IPS DF 4.7 (cell line): ENCODE measurements at regions not wholly inside any gene's neighbourhood (a gene's known extent, or its start where the extent isn't known, plus 50 kb on each side); places are given as distances from the start of the nearest gene placed in this dataset.

Source experiments
- DNase-seq: peaks from one replicate; pipeline ENCODE4 v3.0.0-alpha.2; 2013; ENCODE audit warnings: low spot score; ENCODE audit errors: extremely low read depth

DNA sequence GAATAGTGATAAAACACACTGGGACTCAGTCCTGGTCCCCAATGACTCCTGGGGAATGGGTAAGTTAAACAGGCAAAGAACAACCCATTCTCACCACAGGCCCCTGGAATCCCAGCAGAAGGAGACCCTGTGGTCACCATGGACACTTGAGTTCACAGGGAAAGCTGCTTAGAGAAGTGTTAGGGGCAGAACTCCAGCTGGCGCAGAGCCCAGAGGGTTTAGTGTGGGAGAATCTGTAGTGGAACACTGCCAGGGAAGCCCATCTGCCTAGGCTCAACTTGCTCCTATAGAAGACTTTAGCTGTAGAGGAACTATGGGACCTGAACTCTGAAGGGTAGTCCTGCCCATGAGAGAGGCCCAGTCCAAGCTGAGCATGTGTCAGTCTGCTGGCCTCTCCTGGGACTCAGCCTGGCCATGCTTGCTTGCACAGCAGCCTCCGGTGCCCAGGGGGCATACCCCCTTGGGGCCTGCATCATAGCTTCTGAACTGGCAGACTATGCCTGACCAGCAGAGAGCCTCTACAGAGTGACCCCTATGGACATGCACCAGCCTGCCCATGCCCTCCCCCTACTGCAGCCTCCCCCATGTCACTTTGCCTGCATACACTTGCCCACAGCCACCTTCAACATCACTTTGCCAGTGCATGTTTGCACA lies 343.5 kb downstream of the IDS start:
- no peak for DNase-seq

DNA sequence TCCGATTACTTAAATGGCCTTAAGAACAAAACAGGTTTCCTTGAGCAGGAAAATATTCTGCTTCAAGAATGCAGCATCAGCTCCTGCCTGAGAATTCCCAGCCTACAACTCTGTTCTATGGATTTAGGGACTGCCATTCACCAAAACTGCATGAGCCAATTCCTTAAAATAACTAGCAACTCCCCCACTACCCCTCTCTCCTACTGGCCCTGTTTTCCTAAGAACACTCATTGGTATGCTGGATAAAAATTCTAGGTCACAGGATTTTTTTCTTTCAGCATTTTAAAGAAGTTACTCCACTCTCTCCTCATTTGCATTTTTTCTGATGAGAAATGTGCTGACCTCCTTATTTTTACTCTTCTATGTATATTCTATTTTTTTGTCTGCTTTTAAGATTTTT lies 347.1 kb downstream of the IDS start:
- no peak for DNase-seq

DNA sequence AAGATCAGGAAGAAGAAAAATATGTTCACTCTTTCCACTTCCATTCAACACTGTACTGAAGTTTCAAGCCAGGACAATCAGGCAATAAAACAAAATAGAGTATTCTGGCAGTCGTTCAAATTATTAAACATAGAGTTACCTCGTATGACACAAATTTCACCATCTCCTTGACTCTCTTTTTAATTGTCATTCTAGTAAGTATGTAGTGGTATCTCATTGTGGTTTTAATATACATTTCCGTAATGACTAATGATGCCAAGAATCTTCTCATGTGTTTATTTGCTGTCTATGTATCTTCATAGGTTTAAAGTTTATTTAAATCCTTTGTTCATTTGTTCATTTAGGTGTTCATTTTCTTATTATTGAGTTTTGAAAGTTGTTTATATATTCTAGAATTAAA lies 352.2 kb downstream of the IDS start:
- DNase-seq, result no peak

DNA sequence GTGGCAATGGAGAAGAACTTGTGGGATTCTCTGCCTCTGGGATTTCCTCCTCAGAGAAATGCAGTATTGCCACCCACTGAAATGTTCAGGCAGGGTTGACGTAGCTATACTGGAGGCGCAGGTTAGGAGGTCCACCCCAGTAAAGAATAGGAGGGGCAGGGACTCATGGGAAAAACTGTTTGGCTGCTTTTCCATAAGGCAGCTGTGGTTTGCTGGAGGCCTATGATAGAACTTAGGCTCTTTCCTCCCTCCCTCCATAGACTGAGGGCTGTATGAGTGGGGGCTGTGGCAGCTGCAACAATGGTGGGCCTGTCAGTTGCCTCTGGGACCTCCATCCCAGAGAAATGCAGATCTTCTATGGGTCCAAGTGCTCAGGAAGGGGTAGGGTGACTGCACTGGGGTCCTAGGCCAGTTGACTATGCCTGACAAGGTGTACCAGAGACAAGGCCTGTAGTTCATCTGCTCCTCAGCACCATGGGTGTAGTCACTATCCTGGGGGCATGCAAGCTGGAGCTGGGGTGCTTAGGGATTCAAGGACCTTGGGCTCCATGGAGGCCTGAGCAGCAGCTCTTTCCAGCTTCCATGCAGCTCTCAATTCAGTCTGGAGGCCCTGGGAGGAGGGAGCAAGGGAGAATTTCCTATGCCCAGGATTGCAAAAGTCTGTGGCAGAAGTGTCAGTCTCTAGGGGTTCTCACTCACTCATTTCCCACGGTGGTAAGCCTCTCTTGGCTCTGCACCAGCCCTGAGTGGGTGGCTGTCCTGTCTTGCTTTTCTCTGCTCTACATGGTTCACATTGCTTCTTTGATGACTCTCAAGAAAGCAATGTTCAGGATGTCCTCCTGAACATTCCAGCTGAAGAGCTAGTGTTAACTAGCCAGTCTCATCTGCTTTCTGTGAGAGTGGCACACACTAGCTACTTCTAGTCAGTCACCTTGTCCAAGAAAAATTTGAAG lies 353.0 kb downstream of the IDS start:
- DNase-seq, result no peak

DNA sequence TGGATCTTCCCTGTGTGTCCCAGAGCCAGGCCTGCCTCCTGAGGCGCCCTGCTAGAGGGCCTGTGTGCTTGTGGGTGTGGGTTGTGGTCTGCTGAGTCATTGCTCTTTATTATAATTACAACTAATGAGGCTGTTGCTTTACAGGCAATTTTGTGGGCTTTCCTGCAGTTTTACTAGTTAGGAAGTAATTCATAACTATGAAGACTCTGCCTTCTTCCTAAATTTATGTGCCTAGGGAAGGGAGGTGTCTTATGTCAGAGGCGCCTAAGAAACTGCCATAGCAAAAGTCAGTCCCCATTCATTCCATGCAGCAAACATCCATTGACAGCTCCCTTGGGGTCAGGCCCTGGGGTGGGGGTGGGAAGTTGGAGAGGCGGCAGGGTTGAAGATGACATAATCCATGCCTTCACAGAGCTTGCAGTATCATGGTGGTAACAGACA lies 359.2 kb downstream of the IDS start:
- DNase-seq, result no peak

DNA sequence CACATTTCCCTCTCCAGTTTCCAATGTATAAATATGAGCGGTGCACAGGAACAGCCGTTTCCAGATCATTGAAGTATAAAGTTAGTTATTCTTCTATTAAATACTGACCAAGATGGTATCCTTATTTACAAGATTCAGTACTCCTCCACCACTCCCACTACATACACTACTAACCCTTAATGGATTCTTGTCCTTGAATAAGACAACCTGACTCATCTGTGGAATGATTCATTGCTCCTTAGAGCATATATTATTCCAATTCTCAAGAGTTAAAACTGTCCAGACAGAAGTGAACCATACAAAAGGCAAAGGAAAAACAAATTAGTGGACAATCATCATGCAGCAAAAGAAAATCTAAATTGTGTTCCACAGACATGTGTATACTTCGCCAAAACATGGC lies 373.3 kb downstream of the IDS start:
- DNase-seq, result no peak

DNA sequence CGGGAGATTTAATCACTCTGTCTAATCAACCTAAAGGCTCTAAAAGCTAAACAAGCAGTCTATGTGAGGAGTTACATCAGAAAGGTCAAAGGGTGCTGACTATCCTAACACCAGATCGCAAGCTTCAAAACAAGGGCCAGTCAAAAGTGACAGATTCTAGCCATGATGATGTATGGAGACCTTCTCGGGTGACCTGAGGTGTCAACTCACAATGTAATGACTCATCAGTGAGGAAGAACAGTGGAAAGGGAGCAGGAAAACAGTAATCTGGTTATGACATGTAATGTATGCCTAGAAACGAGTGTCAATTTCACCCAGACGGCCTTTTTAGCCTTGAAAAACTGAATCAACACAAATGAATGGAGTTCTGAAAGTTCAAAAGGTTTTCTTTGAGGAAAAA lies 375.3 kb downstream of the IDS start:
- no peak for DNase-seq

DNA sequence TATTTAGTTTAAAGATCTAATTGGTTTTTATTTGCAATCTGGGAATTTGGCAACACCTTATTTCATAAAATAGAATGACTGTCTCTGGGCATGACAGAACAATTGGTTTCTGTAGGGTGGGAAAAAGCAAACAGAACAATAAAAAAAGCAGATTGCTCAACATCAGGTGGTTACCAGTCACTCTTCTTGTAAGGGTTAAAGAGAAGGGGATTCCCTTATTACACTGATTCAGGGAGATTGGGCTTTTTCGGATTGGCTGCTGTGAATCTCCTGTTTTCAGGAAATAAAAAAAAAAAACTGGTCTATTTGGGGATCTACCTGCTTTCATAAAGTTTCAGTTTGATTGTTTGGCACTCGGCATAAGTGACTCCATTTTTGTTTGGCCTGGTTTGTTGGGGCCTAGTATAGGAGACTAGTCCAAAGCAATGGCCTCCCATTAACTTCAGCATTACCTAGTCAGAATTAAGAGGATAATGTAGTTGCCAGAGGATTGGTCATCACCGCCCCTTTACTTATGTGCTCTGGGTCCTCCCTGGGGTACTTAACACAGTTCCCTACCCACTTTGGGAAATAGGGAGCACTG lies 380.5 kb downstream of the IDS start:
- DNase-seq, result no peak

DNA sequence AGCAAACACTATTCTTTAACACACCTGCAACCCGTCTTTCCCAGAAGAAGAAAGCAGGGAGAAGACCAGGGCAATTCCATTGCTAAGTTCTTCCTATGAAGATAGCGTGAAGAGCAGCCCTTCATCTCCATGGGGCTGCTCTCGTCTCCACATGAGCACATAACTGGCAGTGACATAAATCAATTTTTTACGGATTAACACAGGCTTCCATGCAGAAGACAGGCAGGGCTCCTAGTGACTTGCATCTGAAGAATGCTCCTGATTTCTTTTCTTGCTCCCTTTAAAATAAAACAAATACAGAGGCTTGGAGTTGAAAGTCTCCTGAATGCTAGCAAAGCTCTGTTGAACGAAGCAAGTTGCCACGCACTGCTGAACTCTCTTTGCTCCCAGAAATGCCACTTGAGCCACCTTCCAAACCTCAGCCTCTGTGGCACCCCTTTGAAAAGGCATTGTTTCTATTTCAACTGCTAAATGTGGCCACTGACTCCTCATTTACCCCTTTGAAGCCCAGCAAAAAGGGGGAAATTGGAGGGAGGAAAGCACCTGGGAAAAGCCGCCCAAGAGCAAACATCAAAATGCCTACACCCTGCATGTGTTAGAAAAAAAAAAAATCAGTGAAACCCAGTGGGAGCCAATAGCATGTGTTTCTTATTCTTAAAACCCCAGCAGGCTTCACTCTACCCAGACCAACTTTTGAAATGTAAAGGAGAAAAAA lies 383.7 kb downstream of the IDS start:
- DNase-seq, result no peak

DNA sequence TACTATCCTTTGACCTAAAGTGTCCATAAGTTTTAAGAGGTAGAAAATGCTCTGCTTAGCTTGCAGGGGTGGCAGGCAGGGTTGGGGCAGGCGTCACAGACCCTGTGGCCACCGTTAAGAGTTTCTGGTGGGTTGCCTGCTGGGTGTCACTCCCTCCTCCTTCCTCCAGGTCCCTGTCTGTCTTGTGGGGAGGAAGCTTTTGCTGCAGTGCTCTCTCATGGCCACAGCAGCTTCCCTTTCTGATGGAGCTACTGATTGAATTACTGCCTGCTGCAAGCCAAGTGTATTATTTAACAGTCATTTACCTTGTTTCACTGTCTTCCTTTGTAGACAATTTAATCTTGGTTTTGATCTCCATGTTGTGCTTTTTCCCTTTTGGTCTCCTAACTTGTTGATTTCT lies 384.6 kb downstream of the IDS start:
- no peak for DNase-seq

DNA sequence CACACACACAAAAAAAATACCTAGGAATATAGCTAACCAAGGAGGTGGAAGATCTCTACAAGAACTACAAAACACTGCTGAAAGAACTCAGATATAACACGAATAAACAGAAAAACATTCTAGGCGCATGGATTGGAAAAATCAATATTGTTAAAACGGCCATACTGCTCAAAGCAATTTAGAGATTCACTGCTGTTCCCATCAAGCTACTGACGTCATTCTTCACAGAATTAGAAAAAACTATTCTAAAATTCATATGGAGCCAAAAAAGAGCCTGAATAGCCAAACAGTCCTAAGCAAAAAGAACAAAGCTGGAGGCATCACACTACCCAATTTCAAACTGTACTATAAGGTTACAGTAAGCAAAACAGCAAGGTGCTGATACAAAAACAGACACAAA lies 390.2 kb downstream of the IDS start:
- no peak for DNase-seq

DNA sequence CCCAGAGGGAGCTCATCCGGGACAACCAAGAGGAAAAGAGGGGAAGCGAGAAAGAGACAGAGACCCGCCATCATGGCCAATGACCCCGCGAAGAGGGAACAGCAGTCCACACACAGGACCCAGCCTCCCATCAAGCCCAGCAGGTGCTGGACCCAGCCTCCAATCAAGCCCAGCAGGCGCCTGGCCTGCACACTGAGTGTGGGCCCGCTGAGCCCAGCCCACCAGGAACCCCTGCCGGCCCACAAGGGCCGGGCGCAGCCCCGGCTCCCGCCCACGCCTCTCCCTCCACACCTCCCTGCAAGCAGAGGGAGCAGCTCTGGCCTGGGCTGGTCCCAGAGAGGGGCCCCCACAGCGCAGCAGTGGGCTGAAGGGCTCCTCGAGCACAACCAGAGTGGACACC lies 391.1 kb downstream of the IDS start:
- DNase-seq, result no peak

DNA sequence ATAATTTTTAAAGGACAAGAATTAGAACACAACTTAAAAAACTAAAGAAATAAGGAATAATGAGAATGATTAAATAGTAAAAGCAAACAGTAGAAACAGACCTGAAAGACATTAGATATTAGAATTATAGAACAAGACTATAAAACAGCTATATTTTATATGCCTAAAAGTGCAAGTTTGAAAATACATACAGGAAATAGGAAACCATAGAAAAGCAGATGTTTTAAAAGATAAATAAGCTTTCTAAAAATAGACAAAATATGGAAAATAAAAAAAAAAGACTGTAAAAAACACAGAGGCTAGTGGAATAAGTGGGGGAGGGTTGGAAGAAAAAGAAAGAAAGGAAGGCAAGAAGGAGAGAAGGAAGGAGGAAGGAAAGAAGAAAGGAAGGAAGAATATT lies 407.3 kb downstream of the IDS start:
- no peak for DNase-seq

DNA sequence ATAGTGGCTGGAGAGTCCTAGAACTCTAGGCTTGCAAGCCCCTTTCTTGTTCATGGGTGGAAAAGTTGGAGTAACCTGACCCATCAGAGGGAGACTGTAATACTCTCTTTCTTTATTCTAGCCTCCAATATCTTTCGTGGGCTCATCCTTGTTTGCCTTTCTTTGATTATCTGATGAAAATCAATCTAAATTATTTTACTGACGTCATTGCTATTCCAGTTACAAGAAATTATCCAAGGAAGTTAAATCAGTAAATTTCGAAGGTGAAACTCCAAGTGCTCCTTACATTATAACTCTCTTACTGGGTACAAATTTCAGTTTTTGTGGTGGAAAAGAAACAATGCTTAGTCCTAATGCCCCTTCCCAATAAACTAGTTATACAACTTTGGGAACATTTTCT lies 412.9 kb downstream of the IDS start:
- no peak for DNase-seq

DNA sequence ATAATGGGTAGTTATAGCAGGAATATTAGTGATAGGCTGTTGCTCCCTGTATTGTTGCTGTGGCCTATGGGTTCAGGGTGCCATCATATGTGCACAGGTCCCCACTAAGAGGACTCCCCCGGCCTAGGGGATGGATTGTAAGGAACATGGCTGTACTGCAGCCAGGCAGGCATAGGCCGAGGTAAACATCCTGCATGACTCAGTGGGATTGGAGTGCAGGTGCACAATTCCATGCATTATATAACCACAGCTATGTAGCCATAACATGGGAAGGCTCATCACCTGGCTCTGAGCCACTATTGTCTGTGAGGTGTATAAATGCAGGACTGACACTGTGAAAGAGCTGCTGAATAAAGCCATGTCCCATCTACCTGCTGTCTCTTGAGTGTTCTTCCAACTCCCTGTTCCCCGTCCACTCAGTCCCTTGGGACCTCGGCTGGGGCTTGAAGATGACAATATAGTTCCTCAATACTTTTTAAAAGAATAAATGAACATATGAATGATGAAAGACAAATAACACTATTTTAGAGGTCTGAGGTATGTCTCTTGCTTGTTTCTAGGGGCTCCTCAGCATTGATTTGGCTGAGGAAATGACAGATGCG lies 425.2 kb downstream of the IDS start:
- DNase-seq, result no peak

DNA sequence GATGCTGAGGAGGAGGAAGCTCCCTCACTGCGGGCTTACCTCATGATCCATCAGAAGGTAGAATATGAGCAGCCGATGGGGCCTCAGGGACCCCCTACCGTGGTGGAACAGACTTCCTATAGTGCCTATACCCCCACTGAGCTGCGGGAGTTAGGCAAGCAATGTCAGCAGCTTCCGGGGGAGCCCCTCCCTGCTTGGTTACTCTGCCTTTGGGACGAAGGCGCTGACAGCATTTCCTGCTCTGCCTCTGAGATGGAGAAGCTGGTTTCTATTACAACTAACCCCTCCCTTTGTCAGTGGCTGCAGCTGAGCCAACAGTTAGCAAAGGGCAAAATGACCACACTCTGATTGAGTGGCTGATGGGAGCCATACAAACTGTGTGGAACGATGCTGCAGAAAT lies 430.7 kb downstream of the IDS start:
- DNase-seq, result no peak

DNA sequence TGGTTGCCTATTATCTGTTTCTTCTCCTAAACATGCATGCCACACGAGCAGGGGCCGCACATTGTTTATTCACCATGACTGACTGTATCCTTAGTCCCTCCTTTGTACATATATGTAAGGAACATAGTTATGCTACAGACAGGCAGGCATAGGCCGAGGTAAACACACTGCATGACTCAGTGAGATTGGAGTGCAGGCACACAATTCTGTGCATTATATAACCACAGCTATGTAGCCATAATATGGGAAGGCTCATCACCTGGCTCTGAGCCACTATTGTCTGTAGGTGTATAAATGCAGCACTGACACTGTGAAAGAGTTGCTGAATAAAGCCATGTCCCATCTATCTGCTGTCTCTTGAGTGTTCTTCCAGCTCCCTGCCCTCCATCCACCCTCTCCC lies 431.6 kb downstream of the IDS start:
- no peak for DNase-seq

DNA sequence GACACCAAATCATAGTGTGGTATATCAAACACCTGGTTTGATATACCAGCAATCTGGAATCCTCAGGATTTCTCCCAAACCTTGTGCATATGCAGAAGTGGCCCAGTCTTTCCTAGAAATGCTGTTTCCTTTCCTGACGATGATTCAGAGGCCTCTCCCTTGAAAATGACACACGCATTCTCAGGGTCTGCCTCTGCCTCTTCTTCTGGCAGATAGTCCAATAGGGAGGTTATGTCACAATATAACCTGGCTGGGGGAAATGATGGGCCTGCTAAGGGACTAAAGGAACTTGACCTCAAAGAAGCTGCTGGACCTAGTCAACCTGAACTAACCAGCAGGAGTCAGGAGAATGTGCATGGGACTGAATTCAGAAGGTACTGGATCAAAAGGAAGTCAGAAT lies 435.2 kb downstream of the IDS start:
- no peak for DNase-seq

DNA sequence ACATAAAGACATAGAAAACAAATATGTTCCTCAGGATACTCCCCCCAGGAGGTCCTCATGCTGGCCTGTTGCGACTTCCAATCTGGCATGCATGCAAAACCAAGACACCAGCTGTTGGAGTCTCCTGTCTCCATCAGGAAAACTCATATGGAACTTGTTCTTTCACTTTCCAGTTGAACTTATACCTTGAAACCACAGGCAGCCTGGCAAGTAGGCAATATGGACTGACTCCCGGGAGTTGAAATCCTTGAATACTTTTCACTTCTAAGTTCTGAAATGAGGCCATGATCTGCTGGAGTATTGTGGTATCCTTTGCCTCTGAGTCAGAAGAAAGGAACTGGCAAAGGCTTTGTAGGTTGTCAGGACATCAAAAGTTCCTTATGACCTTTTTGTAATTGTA lies 444.2 kb downstream of the IDS start:
- DNase-seq, result no peak
